AG04450 (cell line): ENCODE measurements at regions not wholly inside any gene's neighbourhood (a gene's known extent, or its start where the extent isn't known, plus 50 kb on each side); places are given as distances from the start of the nearest gene placed in this dataset. TPM values are rescaled to one million over a fixed set of nuclear protein-coding genes. Genes with fewer than 3 reads are reported as not detected.
"Not testable (repeated sequence)": the region's sequence is repeated elsewhere in the genome, so short reads cannot be mapped to it uniquely, and the experiment has no call there.

Experiments
- CTCF ChIA-PET: fragments of 300-600, 350-600 bp; formaldehyde crosslinking; extraction: SDS; loops from one replicate; lab custom pipeline; 2022; ENCODE audit warnings: antibody characterized with exemption, inconsistent platforms; lab: Charles Lee
- POLR2A ChIA-PET: fragments of 350-600 bp; formaldehyde crosslinking; extraction: SDS; loops from one replicate; lab custom pipeline; 2021; ENCODE audit warnings: antibody characterized with exemption, inconsistent platforms; lab: Yijun Ruan, JAX
- DNase-seq: peaks from one replicate; pipeline ENCODE4 v3.0.0-alpha.2; 2011; ENCODE audit warnings: low read depth, low spot score
- H3K27ac ChIP-seq: one replicate; pipeline ENCODE4 v1.5.1; 2012; ENCODE audit warnings: low read depth, low read length, control low read depth
- H3K27me3 ChIP-seq: one replicate; pipeline ENCODE4 v1.6.0; 2012; ENCODE audit warnings: low read length; ENCODE audit not compliant: control insufficient read depth, insufficient read depth
- H3K4me3 ChIP-seq: 2 replicates; pipeline ENCODE4 v1.5.1; 2011; ENCODE audit warnings: mild to moderate bottlenecking, low read depth, low read length, control low read depth
- H3K9me3 ChIP-seq: 2 replicates; pipeline ENCODE4 v1.5.1; 2012; ENCODE audit warnings: low read length; ENCODE audit not compliant: control insufficient read depth, insufficient read depth
- small RNA-seq: library from RNA; depleted of rRNA; stranded (forward); fragments of <200 nt; gene quantifications from one replicate; pipeline ENCODE3, GENCODE V24; 2012; ENCODE audit warnings: low read depth; ENCODE audit not compliant: insufficient read length
- TF ChIP-seq, protein P1 (sequence below): IDR thresholded peaks from 2 replicates; pipeline ENCODE4 v1.5.1; 2011; ENCODE audit warnings: low read depth, low read length, control low read depth, inconsistent platforms

DNA sequence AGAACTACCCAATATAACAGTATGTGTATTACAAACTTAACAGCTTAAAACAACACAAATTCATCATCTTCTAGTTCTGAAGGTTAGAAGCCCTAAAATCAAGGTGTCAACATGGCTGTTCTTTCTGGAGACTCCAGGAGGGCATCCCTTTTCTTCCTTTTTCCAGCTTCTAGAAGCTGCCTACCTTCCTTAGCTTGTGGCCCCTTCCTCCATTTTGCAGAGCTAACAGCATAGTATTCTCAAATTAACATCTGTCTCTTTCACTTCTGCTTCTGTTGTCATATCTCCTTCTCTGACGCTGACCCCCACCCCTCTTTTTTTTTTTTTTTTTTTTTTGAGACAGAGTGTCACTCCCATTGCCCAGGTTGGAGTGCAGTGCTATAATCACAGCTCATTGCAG lies 52.8 kb upstream of the AKIRIN2 start:
- TF ChIP-seq, protein P1, sequence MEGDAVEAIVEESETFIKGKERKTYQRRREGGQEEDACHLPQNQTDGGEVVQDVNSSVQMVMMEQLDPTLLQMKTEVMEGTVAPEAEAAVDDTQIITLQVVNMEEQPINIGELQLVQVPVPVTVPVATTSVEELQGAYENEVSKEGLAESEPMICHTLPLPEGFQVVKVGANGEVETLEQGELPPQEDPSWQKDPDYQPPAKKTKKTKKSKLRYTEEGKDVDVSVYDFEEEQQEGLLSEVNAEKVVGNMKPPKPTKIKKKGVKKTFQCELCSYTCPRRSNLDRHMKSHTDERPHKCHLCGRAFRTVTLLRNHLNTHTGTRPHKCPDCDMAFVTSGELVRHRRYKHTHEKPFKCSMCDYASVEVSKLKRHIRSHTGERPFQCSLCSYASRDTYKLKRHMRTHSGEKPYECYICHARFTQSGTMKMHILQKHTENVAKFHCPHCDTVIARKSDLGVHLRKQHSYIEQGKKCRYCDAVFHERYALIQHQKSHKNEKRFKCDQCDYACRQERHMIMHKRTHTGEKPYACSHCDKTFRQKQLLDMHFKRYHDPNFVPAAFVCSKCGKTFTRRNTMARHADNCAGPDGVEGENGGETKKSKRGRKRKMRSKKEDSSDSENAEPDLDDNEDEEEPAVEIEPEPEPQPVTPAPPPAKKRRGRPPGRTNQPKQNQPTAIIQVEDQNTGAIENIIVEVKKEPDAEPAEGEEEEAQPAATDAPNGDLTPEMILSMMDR, result no peak
- ChIA-PET CTCF (no interaction called here), POLR2A (no interaction called here)
- Histone ChIP-seq H3K9me3 (no peaks in the 10 kb centered on the region), H3K4me3 (no peak overlapping the region), H3K27me3 (no peaks in the 10 kb centered on the region), H3K27ac (no peak overlapping the region)
- DNase-seq, result no peak

DNA sequence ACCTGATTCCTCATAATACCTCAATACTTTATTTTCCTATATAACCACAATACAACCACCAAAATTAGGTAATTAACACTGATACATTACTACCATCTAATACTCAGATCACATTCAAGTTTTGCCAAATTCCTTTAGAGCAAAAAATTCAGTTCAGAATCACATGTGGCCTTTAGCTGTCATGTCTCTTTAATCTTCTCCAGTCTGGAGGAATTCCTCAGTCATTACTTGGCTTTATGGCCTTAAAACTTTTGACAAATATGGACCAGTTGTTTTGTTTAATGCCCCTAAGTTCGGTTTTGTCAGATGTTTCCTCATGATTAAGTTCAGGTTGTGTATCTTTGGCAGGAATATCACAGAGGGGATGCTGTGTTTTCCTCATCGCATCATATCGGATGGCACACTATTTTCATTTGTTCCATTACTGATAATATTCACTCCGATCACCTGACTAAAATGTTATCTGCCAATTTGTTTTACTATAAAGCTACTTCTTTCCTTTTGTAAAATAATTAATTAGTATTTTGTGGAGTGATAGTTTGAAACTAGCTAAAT lies 51.2 kb upstream of the AKIRIN2 start:
- H3K27me3 ChIP-seq, result no peaks in the 10 kb centered on the region
- DNase-seq, result no peak
- TF ChIP-seq, protein P1, result no peak
- no peak overlapping the region for H3K4me3 ChIP-seq
- H3K27ac ChIP-seq, result no peak overlapping the region
- ChIA-PET CTCF (no interaction called here), POLR2A (interaction anchor here (1.3 kb wide), 1 partner anchor 11 kb away, joined by 3 read pairs; no protein-coding TSS in a partner anchor)
- no peaks in the 10 kb centered on the region; the same call in 1 of the 2 replicates for H3K9me3 ChIP-seq

DNA sequence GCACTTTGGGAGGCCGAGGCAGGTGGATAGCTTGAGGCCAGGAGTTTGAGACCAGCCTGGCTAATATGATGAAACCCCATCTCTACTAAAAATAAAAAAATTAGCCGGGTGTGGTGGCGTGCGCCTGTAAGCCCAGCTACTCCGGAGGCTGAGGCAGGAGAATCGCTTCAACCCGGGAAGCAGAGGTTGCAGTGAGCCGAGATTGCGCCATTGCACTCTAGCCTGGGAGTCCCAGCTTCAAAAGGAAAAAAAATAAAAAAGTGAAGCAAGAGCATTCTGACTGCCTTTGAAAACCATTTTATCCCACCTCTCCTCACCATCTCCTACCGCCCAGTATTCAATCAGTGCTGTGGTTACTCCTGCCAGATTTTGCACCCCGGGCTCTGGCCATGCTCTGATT lies 50.5 kb upstream of the AKIRIN2 start:
- H3K27ac ChIP-seq, CTCF ChIA-PET, H3K4me3 ChIP-seq, H3K9me3 ChIP-seq, H3K27me3 ChIP-seq, DNase-seq, POLR2A ChIA-PET: not testable (repeated sequence)

Small RNA genes in the stretch of these regions (small RNA-seq; reads per million reads assigned to genes)
- gene RF00019 (not detected), gene RN7SL183P (not detected)
